Fibroblast of mammary gland (primary cell): ENCODE measurements at regions not wholly inside any gene's neighbourhood (a gene's known extent, or its start where the extent isn't known, plus 50 kb on each side); places are given as distances from the start of the nearest gene placed in this dataset.

Experiments used
- DNase-seq: peaks from one replicate; pipeline ENCODE4 v3.0.0-alpha.2; 2010; ENCODE audit warnings: low read depth
- H3K4me3 ChIP-seq: 2 replicates; pipeline ENCODE4 v1.5.1; 2011; ENCODE audit warnings: low read depth, mild to moderate bottlenecking, low read length, moderate library complexity; ENCODE audit not compliant: control insufficient read depth
- TF ChIP-seq, protein P1 (sequence below): conservative IDR thresholded peaks from 2 replicates; pipeline ENCODE4 v1.5.1; 2011; ENCODE audit warnings: low read depth, low read length, inconsistent platforms; ENCODE audit not compliant: control insufficient read depth, insufficient read depth

- TF ChIP-seq, protein P1, sequence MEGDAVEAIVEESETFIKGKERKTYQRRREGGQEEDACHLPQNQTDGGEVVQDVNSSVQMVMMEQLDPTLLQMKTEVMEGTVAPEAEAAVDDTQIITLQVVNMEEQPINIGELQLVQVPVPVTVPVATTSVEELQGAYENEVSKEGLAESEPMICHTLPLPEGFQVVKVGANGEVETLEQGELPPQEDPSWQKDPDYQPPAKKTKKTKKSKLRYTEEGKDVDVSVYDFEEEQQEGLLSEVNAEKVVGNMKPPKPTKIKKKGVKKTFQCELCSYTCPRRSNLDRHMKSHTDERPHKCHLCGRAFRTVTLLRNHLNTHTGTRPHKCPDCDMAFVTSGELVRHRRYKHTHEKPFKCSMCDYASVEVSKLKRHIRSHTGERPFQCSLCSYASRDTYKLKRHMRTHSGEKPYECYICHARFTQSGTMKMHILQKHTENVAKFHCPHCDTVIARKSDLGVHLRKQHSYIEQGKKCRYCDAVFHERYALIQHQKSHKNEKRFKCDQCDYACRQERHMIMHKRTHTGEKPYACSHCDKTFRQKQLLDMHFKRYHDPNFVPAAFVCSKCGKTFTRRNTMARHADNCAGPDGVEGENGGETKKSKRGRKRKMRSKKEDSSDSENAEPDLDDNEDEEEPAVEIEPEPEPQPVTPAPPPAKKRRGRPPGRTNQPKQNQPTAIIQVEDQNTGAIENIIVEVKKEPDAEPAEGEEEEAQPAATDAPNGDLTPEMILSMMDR, result no peak
- no peak for DNase-seq
- no peak overlapping the region for H3K4me3 ChIP-seq
Observed at GRCh38 chr21:28657566-28657965, 335.1 kb downstream of the LTN1 start.

- no peak overlapping the region for H3K4me3 ChIP-seq
- DNase-seq, result no peak
- TF ChIP-seq, protein P1, result no peak
Observed at GRCh38 chr21:28655471-28655870, 337.2 kb downstream of the LTN1 start.

DNA sequence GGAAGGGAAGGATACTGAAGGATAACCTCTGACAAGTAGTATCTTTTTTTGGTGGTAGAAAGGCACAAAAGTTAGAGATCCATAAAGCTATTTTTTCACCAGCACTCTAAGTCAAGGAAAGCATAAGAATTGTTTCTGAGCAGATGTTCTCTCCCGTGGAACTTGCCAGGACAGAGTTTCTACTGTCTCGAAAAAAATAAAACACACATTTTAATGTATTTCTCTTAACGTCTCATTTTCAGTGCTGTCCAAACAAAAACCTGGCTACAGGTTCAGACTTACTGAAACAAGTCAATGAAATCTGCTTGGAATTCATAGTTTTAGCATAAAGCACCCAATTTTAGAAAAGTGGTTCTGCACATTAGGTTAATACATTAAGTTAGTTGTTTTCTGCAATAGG lies 338.3 kb downstream of the LTN1 start:
- TF ChIP-seq, protein P1, result no peak
- DNase-seq, result no peak

GRCh38 chr21:28644762-28645161 lies 347.9 kb downstream of the LTN1 start:
- H3K4me3 ChIP-seq, result no peak overlapping the region
- no peak for DNase-seq
- TF ChIP-seq, protein P1, result no peak

More for the DNA sequence above, 338.3 kb downstream of the LTN1 start:
- H3K4me3 ChIP-seq, result no peak overlapping the region

GRCh38 chr21:28642891-28643290 lies 349.8 kb downstream of the LTN1 start:
- TF ChIP-seq, protein P1, result no peak
- no peak for DNase-seq
- no peak overlapping the region for H3K4me3 ChIP-seq

DNA sequence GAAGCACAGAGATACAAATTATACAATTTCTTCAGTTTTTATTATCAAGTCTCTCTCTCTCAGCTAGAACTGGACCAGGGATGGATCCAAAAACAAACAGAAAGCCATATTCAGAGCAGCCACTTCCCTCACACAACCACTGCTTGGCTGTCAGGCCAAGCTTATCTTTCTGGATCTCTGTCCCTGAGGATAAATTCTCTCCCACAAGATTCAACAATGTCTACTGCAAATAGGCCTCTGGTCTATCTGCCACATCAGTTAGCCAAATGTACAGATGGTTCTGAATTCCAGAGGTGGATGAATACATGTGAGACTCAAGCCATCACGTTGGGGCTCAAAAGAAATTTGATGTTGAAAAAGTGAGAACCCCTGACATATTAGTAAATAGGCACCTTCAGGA lies 350.9 kb downstream of the LTN1 start:
- DNase-seq, result no peak
- H3K4me3 ChIP-seq, result no peak overlapping the region
- TF ChIP-seq, protein P1, result no peak

DNA sequence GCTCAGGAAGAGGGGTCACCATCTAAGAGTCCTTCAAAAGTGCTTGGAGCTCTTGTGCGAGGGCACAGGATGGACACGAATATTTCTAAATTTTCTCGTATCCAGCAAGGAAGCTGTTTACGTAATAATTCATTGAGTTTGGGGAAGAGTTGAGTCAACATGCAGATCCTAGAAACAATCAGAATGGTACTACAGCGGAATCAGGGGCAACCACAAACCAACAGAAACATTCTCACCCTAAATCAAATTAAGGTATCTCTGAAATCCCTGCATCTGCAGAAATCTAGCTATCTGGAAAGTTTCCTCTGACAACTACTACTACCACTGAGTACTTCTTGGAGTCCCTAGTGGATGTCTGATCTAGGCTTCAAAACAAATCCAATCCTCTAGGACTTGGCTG lies 352.4 kb downstream of the LTN1 start:
- no peak overlapping the region for H3K4me3 ChIP-seq
- TF ChIP-seq, protein P1, result no peak
- DNase-seq, result no peak
